SIG-M5 (cell line): ENCODE measurements at regions not wholly inside any gene's neighbourhood (a gene's known extent, or its start where the extent isn't known, plus 50 kb on each side); places are given as distances from the start of the nearest gene placed in this dataset.
"Not testable (repeated sequence)": the region's sequence is repeated elsewhere in the genome, so short reads cannot be mapped to it uniquely, and the experiment has no call there.

ENCODE experiments used
- DNase-seq: peaks from one replicate; lab custom pipeline; 2025; lab: John Stamatoyannopoulos, UW

- DNase-seq = no peak
These were observed 106.7 kb upstream of the DTNBP1 start for GRCh38 chr6:15769511-15770018.

GRCh38 chr6:15768999-15769398 is 106.2 kb upstream of the DTNBP1 start:
- DNase-seq = no peak

GRCh38 chr6:15763837-15764236 is 101.0 kb upstream of the DTNBP1 start:
- DNase-seq = no peak

GRCh38 chr6:15763364-15763763 is 100.5 kb upstream of the DTNBP1 start:
- no peak for DNase-seq

GRCh38 chr6:15761045-15761502 is 98.2 kb upstream of the DTNBP1 start:
- DNase-seq = no peak

- no peak for DNase-seq
These were observed 95.9 kb upstream of the DTNBP1 start for GRCh38 chr6:15758631-15759215.

- no peak for DNase-seq
These were observed 92.7 kb upstream of the DTNBP1 start for GRCh38 chr6:15755526-15755925.

GRCh38 chr6:15754706-15755079 is 91.9 kb upstream of the DTNBP1 start:
- DNase-seq = no peak

GRCh38 chr6:15754035-15754705 is 91.3 kb upstream of the DTNBP1 start:
- no peak for DNase-seq

- no peak for DNase-seq
These were observed 90.0 kb upstream of the DTNBP1 start for GRCh38 chr6:15752820-15753219.

GRCh38 chr6:15751721-15752350 is 89.0 kb upstream of the DTNBP1 start:
- DNase-seq = no peak

- DNase-seq = no peak
These were observed 85.5 kb upstream of the DTNBP1 start for GRCh38 chr6:15748341-15748740.

- DNase-seq = no peak
These were observed 84.6 kb upstream of the DTNBP1 start for GRCh38 chr6:15747354-15747883.

- no peak for DNase-seq
These were observed 83.0 kb upstream of the DTNBP1 start for GRCh38 chr6:15745781-15746180.

- DNase-seq = no peak
These were observed 82.1 kb upstream of the DTNBP1 start for GRCh38 chr6:15744818-15745402.

GRCh38 chr6:15742013-15742412 is 79.2 kb upstream of the DTNBP1 start:
- not testable (repeated sequence) for DNase-seq

GRCh38 chr6:15741405-15741804 is 78.6 kb upstream of the DTNBP1 start:
- no peak for DNase-seq

- DNase-seq = no peak
These were observed 77.0 kb upstream of the DTNBP1 start for GRCh38 chr6:15739867-15740266.

GRCh38 chr6:15739353-15739752 is 76.5 kb upstream of the DTNBP1 start:
- no peak for DNase-seq

- not testable (repeated sequence) for DNase-seq
These were observed 75.4 kb upstream of the DTNBP1 start for GRCh38 chr6:15738195-15738594.

- DNase-seq = no peak
These were observed 73.5 kb upstream of the DTNBP1 start for GRCh38 chr6:15736297-15736696.

GRCh38 chr6:15735567-15736265 is 72.9 kb upstream of the DTNBP1 start:
- no peak for DNase-seq
